Endodermal cell (in vitro differentiated cells): ENCODE measurements at regions not wholly inside any gene's neighbourhood (a gene's known extent, or its start where the extent isn't known, plus 50 kb on each side); places are given as distances from the start of the nearest gene placed in this dataset.

Experiments
- DNase-seq: peaks from one replicate; pipeline ENCODE4 v3.0.0-alpha.2; 2017
- H3K27ac ChIP-seq: 2 replicates; pipeline ENCODE4 v1.5.1; 2013; ENCODE audit warnings: mild to moderate bottlenecking, low read depth, low read length, moderate library complexity
- H3K27me3 ChIP-seq: 2 replicates; pipeline ENCODE4 v1.6.1; 2013; ENCODE audit warnings: mild to moderate bottlenecking, low read length, moderate library complexity; ENCODE audit not compliant: insufficient read depth, control insufficient read depth, poor library complexity, severe bottlenecking
- H3K36me3 ChIP-seq: 2 replicates; pipeline ENCODE4 v1.7.0; 2013; ENCODE audit warnings: mild to moderate bottlenecking, low read length, moderate library complexity; ENCODE audit not compliant: control insufficient read depth, insufficient read depth
- H3K4me1 ChIP-seq: one replicate; pipeline ENCODE4 v1.7.0; 2013; ENCODE audit warnings: low read length; ENCODE audit not compliant: control insufficient read depth, insufficient read depth
- H3K4me3 ChIP-seq: 2 replicates; pipeline ENCODE4 v1.5.1; 2013; ENCODE audit warnings: mild to moderate bottlenecking, low read length, moderate library complexity
- H3K9ac ChIP-seq: 2 replicates; pipeline ENCODE4 v1.6.1; 2013; ENCODE audit warnings: mild to moderate bottlenecking, low read length, moderate library complexity; ENCODE audit not compliant: poor library complexity, severe bottlenecking; ENCODE audit errors: extremely low read depth
- H3K9me3 ChIP-seq: 2 replicates; pipeline ENCODE4 v1.6.1; 2013; ENCODE audit warnings: mild to moderate bottlenecking, low read length, moderate library complexity; ENCODE audit not compliant: control insufficient read depth
- H3K27ac Mint-ChIP-seq: 2 replicates; pipeline ENCODE4 v1.8.0; 2020; ENCODE audit warnings: mixed read lengths
- H3K27me3 Mint-ChIP-seq: 2 replicates; pipeline ENCODE4 v1.8.0; 2021; ENCODE audit warnings: mild to moderate bottlenecking, mixed read lengths; ENCODE audit not compliant: insufficient read depth
- H3K36me3 Mint-ChIP-seq: 2 replicates; pipeline ENCODE4 v1.8.0; 2020; ENCODE audit warnings: low read depth, mixed read lengths
- H3K4me1 Mint-ChIP-seq: 2 replicates; pipeline ENCODE4 v1.8.0; 2020; ENCODE audit warnings: mixed read lengths
- H3K4me3 Mint-ChIP-seq: 2 replicates; pipeline ENCODE4 v1.8.0; 2020; ENCODE audit warnings: mild to moderate bottlenecking, moderate library complexity, mixed read lengths
- H3K9me3 Mint-ChIP-seq: 2 replicates; pipeline ENCODE4 v1.8.0; 2020; ENCODE audit warnings: mild to moderate bottlenecking, mixed read lengths
- CTCF ChIP-seq: fragments of 200-600 bp; sonication (generic); conservative IDR thresholded peaks from 2 replicates; pipeline ENCODE4 v1.5.0; 2021; ENCODE audit warnings: antibody characterized with exemption, mild to moderate bottlenecking
- WGBS, 2 experiments: methylation state at CpG; one replicate each; pipeline versions ENCODE4 v1.1.5 to v1.1.7; 2013; ENCODE audit warnings: missing lambda C conversion rate in 2 of 2, mixed read lengths in 1 of 2; ENCODE audit not compliant: insufficient coverage in 1 of 2, insufficient read length in 1 of 2; 5-methylcytosine and 5-hydroxymethylcytosine counted together

- H3K36me3 ChIP-seq: no peaks in the 10 kb centered on the region
- H3K9ac ChIP-seq: no peak overlapping the region
- no peaks in the 10 kb centered on the region for H3K9me3 ChIP-seq
- no peaks in the 10 kb centered on the region for H3K36me3 Mint-ChIP-seq
- no peak overlapping the region for H3K27ac ChIP-seq
- H3K27ac Mint-ChIP-seq: no peak overlapping the region
- H3K9me3 Mint-ChIP-seq: peaks cover 2% of the 10 kb centered on the region
- no peaks in the 10 kb centered on the region for H3K27me3 Mint-ChIP-seq
- no peaks in the 10 kb centered on the region for H3K27me3 ChIP-seq
- H3K4me1 ChIP-seq: no peaks in the 10 kb centered on the region
- no peak overlapping the region for H3K4me3 Mint-ChIP-seq
- TF ChIP-seq CTCF: no peak
- 80% methylated on average over 2 of the region's 2 CpGs; no CpG with 5 or more reads in 1 of the 2 experiments for WGBS, 2 experiments
- no peak for DNase-seq
- H3K4me3 ChIP-seq: no peak overlapping the region
- H3K4me1 Mint-ChIP-seq: no peaks in the 10 kb centered on the region
These were observed 124.6 kb upstream of the GBE1 start for GRCh38 chr3:81886081-81886480.

- H3K9me3 Mint-ChIP-seq: peaks cover 6% of the 10 kb centered on the region
- Histone ChIP-seq H3K9ac (no peak overlapping the region), H3K36me3 (no peaks in the 10 kb centered on the region), H3K4me3 (no peak overlapping the region), H3K4me1 (no peaks in the 10 kb centered on the region), H3K27me3 (no peaks in the 10 kb centered on the region), H3K27ac (no peak overlapping the region), H3K9me3 (no peaks in the 10 kb centered on the region)
- no peak overlapping the region for H3K27ac Mint-ChIP-seq
- DNase-seq: no peak
- no peaks in the 10 kb centered on the region for H3K36me3 Mint-ChIP-seq
- H3K4me3 Mint-ChIP-seq: no peak overlapping the region
- no peaks in the 10 kb centered on the region for H3K4me1 Mint-ChIP-seq
- H3K27me3 Mint-ChIP-seq: no peaks in the 10 kb centered on the region
- WGBS, 2 experiments: 90 to 92% methylated on average over 3 of the region's 3 CpGs
- TF ChIP-seq CTCF: no peak
These were observed 123.3 kb upstream of the GBE1 start for GRCh38 chr3:81884791-81885190.

GRCh38 chr3:81876826-81877225, 115.4 kb upstream of the GBE1 start:
- peaks cover 3% of the 10 kb centered on the region for H3K36me3 Mint-ChIP-seq
- Histone ChIP-seq H3K9ac (no peak overlapping the region), H3K36me3 (no peaks in the 10 kb centered on the region), H3K4me3 (no peak overlapping the region), H3K27ac (no peak overlapping the region), H3K4me1 (no peaks in the 10 kb centered on the region), H3K27me3 (no peaks in the 10 kb centered on the region), H3K9me3 (peaks cover 10% of the 10 kb centered on the region)
- peaks cover 39% of the 10 kb centered on the region for H3K9me3 Mint-ChIP-seq
- no peak overlapping the region for H3K27ac Mint-ChIP-seq
- H3K4me3 Mint-ChIP-seq: no peak overlapping the region
- WGBS, 2 experiments: 100% methylated on average over 1 of the region's 1 CpG; no CpG with 5 or more reads in 1 of the 2 experiments
- no peaks in the 10 kb centered on the region for H3K27me3 Mint-ChIP-seq
- H3K4me1 Mint-ChIP-seq: no peaks in the 10 kb centered on the region
- no peak for DNase-seq
- no peak for TF ChIP-seq CTCF
